NT2/D1 (cell line): ENCODE measurements at regions not wholly inside any gene's neighbourhood (a gene's known extent, or its start where the extent isn't known, plus 50 kb on each side); places are given as distances from the start of the nearest gene placed in this dataset.

Experiments used
- SUZ12 ChIP-seq: IDR thresholded peaks from 2 replicates; pipeline ENCODE4 v1.6.1; 2011; ENCODE audit not compliant: insufficient read length, insufficient read depth; ENCODE audit errors: extremely low read depth
- YY1 ChIP-seq: IDR thresholded peaks from 2 replicates; pipeline ENCODE4 v1.6.1; 2011; ENCODE audit not compliant: insufficient read length, insufficient read depth
- ZNF274 ChIP-seq: IDR thresholded peaks from 2 replicates; pipeline ENCODE4 v1.6.1; 2011; ENCODE audit warnings: mild to moderate bottlenecking, low read depth, low read length

DNA sequence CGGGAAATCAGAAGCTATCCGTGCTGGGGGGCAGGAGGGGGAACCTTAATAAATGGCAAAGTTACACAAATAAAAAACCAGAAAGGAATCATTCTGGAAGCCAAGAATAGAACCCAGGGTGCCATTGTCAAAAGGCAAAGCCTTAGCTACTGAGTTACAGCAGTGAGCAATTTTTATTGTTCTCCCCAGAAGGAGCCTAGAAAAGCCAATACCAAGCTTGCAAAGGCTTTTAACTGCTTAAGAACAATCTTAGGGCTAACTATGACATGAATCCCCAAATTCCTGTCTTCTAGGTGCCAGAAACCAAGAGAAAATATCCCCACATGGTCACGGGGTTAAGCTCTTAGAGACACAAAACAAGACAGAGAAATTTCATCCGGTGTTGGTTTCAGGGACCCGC, 482.7 kb downstream of the CCSER2 start:
- TF ChIP-seq YY1 (no peak), ZNF274 (no peak), SUZ12 (no peak)
